HG02642 (cell line): ENCODE measurements at regions not wholly inside any gene's neighbourhood (a gene's known extent, or its start where the extent isn't known, plus 50 kb on each side); places are given as distances from the start of the nearest gene placed in this dataset.
"Not testable (repeated sequence)": the region's sequence is repeated elsewhere in the genome, so short reads cannot be mapped to it uniquely, and the experiment has no call there.

Experiments used
- ATAC-seq: cut with Tn5 transposase; IDR thresholded peaks from one replicate; pipeline ENCODE4 v1.9.1; 2021; ENCODE audit warnings: mild to moderate bottlenecking; ENCODE audit not compliant: unreplicated experiment, poor library complexity

DNA sequence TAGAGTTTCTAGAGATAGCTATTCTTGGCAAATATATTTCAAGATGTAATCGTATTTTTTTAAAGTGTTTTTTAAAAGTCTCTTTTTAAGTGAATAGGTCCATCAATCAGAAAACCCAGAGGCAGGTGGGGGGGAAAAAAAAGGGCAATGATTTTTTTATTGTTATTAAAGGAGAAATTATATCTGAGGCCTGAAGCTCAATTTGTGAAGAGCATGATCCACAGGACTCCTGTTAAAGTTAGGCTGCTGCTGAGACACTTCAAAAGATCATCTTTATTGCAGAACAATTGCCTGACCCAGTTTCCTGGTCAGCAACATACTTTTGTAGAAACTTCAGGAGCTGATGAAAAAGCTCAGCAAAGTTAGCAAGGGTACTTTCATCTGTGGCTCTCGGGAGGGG lies 326.2 kb downstream of the RASEF start:
- ATAC-seq = no peak

DNA sequence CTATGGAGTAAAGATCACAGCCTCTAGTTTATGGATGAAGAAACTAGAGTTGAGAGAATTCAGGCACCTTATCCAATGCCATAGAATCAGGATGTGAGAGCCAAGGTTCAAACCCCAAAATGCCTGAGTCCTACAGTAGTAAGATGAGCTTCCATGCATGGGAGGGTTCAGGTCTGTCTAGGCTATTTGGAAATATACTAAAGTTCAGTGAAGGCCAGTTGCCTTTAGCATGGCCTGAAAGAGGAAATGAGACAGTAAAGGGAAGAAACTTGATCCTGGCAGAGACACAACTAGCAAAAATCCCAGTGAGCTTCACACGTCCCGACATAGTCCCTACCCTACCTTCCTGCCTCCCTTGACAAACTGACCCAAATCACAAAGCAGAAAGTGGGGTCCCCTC lies 317.0 kb downstream of the RASEF start:
- ATAC-seq = no peak

DNA sequence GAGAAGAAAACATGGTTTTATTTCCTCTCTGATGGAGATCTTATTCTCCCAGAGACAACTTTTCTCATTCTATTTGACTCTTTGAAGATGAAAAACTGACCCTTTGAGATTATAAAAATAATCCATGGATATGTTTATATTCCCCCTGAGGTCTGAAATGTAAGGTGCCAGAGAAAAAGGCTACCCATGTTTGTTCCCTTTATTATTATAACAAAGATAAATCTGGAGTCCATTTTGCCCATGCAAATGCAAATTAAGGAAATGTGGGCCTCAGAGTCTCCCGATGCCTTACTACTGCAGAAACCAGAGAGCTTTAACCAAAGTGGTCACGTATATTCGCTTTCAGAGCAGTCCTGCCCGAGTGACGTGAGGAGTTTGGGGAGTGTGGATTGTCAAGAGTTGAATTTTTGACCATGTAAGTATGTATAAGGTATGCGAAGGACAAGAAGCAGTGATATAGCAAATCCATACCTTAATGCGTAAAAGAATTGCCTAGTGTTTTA lies 312.5 kb downstream of the RASEF start:
- no peak for ATAC-seq

DNA sequence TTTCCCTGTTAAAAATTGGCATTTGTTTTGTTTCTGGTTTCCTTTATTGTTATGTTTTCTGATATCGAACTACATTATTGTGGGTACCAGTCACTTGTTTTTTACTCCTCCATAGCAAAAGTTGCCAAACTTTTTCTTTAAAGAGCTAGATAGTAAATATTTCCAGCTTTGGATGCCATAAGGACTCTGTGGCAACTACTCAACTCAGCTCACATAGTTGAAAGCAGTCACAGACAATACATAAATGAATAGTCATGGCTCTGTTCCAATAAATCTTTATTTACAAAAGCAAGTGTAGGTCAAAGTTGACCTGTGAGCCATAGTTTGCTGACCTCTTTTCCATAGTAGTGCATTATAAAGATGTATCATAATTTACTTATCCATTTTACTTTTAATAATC lies 305.0 kb downstream of the RASEF start:
- ATAC-seq = no peak

DNA sequence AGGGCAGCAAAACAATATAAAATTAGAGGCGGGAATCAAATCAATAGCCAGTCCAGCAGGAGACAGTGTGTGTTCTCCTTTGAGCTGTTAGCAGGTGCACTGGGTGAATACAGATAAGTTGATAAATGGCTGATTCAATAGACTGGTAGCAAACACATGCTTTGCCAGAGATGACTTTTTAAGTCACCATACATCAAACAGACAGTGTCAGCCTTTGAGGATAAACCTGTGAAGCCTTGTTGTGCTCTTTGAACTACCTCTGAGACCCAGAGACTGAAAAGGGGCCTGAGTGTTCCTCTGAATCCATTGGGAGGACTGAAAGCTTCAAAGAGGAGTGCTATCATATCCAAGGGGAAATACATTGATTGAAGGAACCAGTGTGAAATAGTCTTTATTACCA lies 301.9 kb downstream of the RASEF start:
- no peak for ATAC-seq

DNA sequence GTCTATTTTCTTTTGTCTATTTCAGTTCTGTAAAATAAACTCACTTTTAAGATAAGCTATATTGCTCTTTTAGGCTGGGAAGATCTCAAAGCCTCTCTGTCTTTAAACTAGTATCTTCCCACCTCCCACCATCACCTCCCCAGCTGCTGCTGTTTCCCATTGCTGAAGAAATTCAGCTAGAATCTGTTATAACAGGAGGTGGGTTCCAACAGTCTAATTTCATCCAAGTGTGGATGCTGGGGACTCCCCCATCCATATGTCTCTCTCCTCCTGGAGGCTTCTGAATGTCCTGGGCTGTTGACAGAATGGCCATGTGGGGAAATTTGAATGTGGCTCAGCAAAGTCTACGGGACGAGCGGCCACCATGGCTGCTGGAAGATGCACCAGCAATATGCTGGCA lies 301.0 kb downstream of the RASEF start:
- no peak for ATAC-seq

DNA sequence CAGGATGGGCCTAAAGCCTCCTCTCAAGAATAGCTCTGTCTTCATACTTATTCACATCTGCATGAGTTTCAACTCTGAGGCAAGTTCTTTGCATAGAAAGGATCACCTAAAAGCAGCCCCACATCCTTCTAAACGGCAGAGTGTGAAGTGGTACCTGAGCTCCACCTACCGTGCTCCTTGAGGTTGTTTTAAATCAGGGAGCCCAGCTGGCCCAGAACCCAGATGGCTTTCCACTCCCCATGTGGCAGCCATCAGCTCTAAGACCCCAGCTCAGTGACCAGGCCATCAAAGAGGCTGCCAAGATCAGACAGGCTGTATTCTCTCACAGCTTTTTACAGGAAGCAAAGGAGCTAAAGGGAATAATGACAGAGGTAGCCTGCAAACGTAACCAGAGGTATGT lies 299.3 kb downstream of the RASEF start:
- no peak for ATAC-seq

DNA sequence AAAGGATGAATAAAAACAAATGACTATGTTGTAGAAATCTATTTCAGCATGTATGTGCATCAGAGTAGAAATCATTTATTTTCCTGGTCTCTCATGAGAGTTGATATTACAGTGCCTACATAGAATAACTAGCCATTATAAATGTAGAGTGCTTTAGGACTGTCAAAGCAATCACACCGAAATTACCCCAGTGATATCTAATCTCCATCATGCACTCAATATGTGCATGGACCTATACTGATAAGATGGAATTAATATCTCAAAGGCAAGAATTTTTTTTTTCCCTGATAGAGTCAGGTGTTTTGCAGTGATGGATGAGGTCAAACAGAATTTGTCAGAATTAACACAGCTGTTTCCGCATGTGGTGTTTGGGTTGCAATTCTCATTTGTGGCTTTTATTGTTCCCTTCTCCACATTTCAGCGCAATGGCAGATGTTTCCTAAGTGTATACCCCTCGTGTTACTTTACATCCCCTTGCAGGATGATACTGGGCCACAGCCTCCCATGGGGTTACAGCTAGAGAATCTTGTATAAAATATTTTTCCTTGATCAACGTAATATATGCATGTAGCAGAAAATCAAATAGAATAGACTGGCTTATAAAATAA lies 298.8 kb downstream of the RASEF start:
- ATAC-seq = no peak

DNA sequence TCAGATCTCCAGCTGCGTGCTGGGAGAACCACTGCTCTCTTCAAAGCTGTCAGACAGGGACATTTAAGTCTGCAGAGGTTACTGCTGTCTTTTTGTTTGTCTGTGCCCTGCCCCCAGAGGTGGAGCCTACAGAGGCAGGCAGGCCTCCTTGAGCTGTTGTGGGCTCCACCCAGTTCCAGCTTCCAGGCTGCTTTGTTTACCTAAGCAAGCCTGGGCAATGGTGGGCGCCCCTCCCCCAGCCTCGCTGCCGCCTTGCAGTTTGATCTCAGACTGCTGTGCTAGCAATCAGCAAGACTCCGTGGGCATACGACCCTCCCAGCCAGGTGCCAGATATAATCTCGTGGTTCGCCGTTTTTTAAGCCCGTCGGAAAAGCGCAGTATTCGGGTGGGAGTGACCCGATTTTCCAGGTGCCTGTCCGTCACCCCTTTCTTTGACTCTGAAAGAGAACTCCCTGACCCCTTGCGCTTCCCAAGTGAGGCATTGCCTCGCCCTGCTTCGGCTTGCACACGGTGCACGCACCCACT lies 288.2 kb downstream of the RASEF start:
- not testable (repeated sequence) for ATAC-seq

DNA sequence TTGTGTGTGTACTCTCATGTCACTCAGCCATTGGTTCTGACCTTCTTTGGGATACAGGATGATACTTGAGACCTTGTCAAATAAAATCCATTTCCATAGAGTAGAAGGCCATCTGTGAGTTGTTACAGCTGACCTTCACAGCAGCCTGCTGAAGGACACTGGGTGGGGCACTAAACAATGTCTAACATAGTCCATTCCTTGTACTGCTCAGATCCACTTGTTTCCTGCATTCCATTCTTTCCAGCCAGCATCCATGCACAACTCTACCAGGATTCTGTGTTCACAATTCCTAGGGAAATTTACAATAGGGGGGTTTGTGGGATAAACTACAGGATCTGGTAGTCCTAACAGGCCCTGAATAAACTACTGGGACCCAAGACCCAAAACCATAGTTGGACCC lies 286.4 kb downstream of the RASEF start:
- ATAC-seq = no peak

DNA sequence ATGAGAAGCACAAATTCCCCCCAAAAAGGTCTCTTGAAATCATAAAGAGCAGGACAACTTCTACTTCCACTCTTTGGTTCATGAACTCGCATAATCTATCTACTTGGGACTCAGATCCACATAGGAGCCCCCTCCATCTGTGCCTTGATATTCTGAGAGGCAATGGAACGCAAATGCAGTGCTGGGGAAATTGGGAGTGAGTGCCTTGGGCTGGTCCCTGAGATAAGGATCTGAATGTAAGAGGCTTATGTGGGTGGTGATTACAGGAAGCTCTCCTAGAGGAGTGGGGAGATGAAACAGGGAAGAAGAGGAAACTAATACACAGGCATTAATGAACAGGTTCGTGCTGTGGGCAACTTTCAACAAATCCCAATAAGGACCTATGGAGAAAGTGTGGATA lies 285.6 kb downstream of the RASEF start:
- ATAC-seq = no peak

DNA sequence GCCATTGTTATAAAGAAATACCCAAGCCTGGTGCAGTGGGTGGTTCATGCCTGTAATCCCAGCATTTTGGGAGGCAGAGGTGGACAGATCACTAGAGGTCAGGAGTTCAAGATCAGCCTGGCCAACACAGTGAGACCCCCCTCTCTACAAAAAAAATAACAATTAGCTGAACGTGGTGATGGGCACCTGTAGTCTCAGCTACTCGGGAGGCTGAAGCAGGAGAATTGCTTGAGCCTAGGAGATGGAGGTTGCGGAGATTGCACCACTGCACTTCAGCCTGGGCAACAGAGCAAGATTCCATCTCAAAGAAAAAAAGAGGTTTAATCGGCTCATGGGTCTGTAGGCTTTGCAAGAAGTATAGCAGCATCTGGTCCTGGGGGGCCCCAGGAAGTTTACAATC lies 284.0 kb downstream of the RASEF start:
- ATAC-seq = not testable (repeated sequence)

DNA sequence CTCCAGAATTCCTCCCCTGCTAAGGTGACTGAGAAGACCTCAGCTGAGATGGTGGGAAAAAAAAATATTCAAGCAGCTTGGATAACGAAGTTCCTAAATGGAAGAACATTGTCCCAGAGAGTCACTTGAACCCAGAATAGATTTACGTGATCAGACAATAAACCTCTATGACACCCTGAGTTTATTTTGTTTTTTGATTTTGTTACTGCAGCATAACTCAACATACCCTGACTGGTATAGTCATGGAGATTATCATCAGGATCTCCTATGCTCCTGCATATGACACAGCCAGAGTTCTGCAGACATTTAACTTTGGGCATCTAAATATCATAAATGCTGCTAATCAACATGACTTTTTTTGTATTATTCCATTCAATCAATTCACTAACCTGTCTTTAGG lies 282.9 kb downstream of the RASEF start:
- no peak for ATAC-seq

DNA sequence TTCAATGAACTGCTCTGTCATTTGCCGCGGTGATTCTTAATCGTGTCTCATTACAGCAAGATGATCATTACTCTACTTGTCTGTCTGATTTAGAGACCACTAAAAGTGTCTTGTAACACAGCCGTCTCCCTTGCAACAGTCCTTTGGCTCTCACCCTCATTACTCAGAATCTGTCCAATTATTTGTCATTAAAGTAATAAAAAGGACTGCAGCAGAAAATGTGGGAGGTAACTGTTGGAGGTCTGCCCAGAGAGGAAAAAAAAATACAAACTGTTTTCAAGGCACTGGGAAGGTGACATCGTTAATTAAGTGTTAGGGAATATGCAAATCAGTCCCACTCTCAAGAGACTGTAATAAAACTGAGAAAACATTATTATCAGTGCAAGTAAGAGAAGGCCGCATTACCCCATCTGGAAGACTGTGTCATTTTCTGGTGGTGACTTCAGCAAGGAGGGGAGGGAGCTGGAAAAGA lies 281.0 kb downstream of the RASEF start:
- ATAC-seq = no peak

DNA sequence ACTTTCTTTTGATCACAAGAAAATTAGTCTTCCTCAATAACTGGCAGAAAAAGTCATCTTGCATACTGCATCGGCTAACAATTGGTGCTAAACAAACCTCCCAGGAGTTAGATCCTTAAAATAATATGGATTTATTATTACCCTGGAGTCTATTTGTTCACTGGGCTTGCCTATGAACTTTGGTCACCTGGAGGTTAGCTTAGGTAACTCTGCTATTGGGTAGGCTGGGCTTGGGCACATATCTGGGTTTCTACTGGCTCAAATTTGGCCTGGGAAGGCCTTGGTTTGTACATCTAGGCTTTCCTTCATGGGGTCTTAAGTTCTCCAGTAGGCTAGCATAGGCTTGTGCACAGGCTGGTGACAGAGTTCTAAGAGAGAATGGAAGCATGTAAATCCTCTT lies 279.9 kb downstream of the RASEF start:
- ATAC-seq = no peak

DNA sequence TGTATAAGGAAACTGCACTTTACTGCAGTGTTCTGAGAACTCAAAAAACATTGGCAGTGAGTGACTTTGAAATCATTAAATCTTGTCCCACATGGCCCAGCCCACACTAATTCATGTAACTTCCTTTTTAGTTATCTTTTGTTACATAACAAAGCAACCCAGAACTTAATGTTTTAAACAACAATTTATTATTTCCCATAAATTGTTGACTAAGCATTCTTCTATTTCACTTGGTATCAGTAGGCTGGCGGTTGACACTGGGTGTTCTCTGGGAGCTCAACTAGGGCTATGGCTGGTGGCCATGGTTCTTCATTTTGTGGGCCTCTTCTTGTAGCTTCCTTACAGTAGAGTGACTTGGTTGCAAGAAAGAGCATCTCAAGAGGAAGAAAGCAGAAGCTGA lies 278.4 kb downstream of the RASEF start:
- ATAC-seq = no peak

DNA sequence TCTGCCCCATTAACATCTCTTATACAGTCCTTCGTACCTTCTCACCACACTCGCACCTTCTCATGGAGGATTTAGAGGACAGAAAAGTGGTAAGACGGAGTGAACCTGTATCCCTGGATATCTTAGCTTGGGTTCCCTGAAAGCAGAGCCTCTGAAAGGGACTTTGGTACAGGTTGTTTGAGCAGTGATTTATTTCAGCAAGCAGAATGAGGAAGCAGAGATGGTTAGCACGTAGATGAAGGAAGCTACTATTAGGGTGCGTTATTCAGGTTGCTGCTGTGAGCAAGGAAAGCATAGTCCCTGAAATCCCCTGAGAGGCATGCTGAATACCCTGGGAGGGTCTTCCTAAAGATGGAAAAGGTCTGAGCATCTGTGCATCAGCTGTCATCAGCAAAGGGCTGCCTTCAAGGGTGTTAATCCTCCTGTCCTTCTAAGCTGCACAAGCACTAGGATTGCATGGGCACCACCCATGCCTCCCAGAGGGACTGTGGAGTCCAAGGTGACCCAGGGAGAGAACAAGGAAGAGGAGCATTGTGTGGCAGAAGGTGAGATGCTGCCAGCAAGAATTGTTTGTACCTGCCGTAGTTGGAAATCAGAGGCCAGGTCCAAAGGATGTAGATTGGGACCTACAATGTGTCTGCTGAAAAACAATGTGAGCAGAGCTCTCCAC lies 273.7 kb downstream of the RASEF start:
- ATAC-seq = no peak

DNA sequence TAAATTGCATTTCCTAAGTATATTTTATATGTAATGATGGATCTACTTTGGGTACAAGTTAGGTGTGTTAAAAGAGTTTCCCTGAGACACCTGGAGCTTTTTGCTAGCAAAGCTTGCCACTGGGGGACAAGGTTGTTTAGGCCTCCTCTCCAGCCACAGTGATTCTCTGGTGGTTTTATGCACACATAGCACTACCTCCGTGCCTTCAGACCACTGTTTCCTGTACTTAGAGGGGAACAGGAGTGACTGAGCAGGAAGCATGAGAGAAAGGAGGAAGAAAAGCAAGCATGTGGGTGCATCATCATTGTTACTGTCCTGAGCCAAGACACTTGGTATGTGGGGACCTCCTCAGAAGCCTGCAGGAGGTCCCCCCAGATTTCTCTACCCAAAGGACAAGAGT lies 272.1 kb downstream of the RASEF start:
- ATAC-seq = no peak

DNA sequence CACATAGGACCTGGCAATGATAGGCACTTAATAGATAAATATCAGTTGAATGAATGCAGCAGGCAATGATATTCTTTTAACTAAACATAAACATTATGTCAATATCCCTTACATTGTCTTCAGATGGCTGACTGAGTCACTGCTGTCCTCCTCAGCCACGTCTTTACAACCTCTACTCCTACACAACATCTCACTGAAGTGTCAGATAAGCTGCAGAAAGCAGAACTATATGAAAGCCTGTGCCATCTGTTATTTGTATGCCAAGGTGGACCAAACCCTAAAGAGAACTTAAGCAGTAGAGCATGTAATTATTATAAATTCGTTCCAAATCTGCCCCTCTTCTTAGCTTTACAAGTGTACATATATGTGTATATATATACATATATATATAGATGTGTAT lies 271.2 kb downstream of the RASEF start:
- no peak for ATAC-seq

DNA sequence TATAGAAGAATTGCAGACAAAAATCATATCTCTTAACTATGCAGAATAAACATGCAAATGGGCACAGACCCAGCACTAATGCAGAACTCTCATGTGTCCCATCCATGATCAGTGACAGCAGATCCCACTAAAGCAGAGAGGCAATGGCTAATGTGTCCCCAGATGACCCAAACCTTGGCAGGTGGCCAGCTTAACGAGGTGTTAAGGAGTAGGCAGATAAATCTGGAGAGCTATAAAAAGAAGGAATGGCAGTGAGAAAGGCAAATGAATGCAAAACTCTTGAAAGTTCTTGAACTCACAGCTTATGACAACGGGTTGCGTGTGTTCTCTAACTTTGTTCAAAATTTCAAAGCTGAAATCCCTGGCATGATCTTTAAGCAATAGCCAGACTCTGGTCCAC lies 265.4 kb downstream of the RASEF start:
- no peak for ATAC-seq

DNA sequence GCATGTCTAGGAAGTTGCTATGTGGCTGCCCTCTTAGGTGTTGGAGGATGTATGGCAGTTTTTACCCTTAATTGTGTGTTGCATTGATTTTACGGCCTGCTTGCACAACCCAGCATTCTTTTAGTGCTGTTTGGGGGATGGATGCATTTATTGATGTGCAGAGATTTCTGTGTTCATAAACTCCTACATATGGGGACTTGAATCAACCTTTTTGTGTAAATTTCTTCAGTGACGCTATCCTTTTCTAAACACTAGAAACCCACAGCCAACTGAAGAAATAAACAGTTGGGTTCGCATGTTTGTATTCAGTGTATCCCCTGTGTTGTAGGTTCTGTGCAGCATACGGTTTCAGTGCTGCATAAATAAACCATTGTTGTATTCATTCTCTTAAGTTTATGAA lies 263.7 kb downstream of the RASEF start:
- no peak for ATAC-seq

DNA sequence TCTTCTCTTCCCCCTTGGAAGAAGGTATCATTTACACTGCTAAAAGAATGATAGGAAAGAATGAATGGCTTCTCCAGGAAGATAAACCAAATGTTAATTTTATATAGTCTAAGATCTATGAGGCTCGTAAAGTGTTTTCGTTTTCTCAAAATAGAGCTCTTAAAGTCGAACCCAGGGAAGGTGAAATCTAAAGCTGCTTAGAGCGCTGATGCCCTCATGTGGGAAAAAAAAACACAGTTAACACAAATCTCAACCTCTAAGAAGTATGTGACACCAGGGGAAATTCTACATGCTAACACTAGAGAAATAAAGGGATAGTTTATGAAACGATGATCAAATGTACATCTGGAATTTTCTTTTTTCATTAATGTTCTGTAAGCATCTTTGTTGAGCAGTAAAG lies 257.9 kb downstream of the RASEF start:
- no peak for ATAC-seq
